Mesendoderm (in vitro differentiated cells): ENCODE measurements at regions not wholly inside any gene's neighbourhood (a gene's known extent, or its start where the extent isn't known, plus 50 kb on each side); places are given as distances from the start of the nearest gene placed in this dataset.

Source experiments
- DNase-seq: peaks from one replicate; pipeline ENCODE4 v3.0.0; 2013
- H2AK5ac ChIP-seq: 2 replicates; pipeline ENCODE4 v1.6.1; 2013; ENCODE audit warnings: low read length, inconsistent platforms
- H2BK120ac ChIP-seq: 2 replicates; pipeline ENCODE4 v1.6.1; 2013; ENCODE audit warnings: low read depth, mild to moderate bottlenecking, low read length, moderate library complexity, mixed read lengths
- H2BK15ac ChIP-seq: replicated peaks from 2 replicates; pipeline ENCODE4 v1.6.1; 2013; ENCODE audit warnings: low read depth, mild to moderate bottlenecking, moderate library complexity
- H2BK5ac ChIP-seq: 2 replicates; pipeline ENCODE4 v1.6.1; 2013; ENCODE audit warnings: low read length, inconsistent platforms
- H3K18ac ChIP-seq: 2 replicates; pipeline ENCODE4 v1.6.1; 2013; ENCODE audit warnings: mild to moderate bottlenecking, low read length, mixed read lengths
- H3K23ac ChIP-seq: one replicate; pipeline ENCODE4 v1.6.1; 2013; ENCODE audit warnings: low read length
- H3K27ac ChIP-seq: 2 replicates; pipeline ENCODE4 v1.5.1; 2013; ENCODE audit warnings: low read depth, mild to moderate bottlenecking, inconsistent platforms, low read length, moderate library complexity
- H3K27me3 ChIP-seq: 2 replicates; pipeline ENCODE4 v1.6.1; 2013; ENCODE audit warnings: low read length, control low read depth, mild to moderate bottlenecking, inconsistent platforms; ENCODE audit not compliant: insufficient read depth, poor library complexity
- H3K36me3 ChIP-seq: 2 replicates; pipeline ENCODE4 v1.6.1; 2013; ENCODE audit warnings: low read length, inconsistent platforms; ENCODE audit not compliant: control insufficient read depth, insufficient read depth
- H3K4ac ChIP-seq: one replicate; pipeline ENCODE4 v1.6.1; 2013; ENCODE audit warnings: low read depth, mild to moderate bottlenecking, low read length, moderate library complexity
- H3K4me1 ChIP-seq: 2 replicates; pipeline ENCODE4 v1.6.1; 2013; ENCODE audit warnings: low read depth, low read length, inconsistent platforms; ENCODE audit not compliant: control insufficient read depth
- H3K4me2 ChIP-seq: 2 replicates; pipeline ENCODE4 v1.6.1; 2013; ENCODE audit warnings: low read length
- H3K4me3 ChIP-seq: 2 replicates; pipeline ENCODE4 v1.5.1; 2013; ENCODE audit warnings: mild to moderate bottlenecking, low read length
- H3K56ac ChIP-seq: one replicate; pipeline ENCODE4 v1.6.1; 2013; ENCODE audit warnings: low read length
- H3K79me1 ChIP-seq: 2 replicates; pipeline ENCODE4 v1.6.1; 2013; ENCODE audit warnings: low read length, inconsistent platforms
- H3K79me2 ChIP-seq: 2 replicates; pipeline ENCODE4 v1.6.1; 2013; ENCODE audit warnings: mild to moderate bottlenecking, low read length; ENCODE audit not compliant: control insufficient read depth, insufficient read depth
- H3K9ac ChIP-seq: 2 replicates; pipeline ENCODE4 v1.6.1; 2013; ENCODE audit warnings: low read length, inconsistent platforms
- H4K5ac ChIP-seq: one replicate; pipeline ENCODE4 v1.6.1; 2013; ENCODE audit warnings: low read length
- H4K8ac ChIP-seq: one replicate; pipeline ENCODE4 v1.6.1; 2013; ENCODE audit warnings: low read depth, mild to moderate bottlenecking, control low read depth, low read length, moderate library complexity
- WGBS: extraction: QIAGEN DNeasy Blood & Tissue Kit; methylation state at CpG from one replicate; pipeline ENCODE4 v1.1.7; 2013; ENCODE audit warnings: low lambda C conversion rate, missing lambda C conversion rate; ENCODE audit not compliant: insufficient coverage; ENCODE audit errors: extremely low coverage; 5-methylcytosine and 5-hydroxymethylcytosine counted together

DNA sequence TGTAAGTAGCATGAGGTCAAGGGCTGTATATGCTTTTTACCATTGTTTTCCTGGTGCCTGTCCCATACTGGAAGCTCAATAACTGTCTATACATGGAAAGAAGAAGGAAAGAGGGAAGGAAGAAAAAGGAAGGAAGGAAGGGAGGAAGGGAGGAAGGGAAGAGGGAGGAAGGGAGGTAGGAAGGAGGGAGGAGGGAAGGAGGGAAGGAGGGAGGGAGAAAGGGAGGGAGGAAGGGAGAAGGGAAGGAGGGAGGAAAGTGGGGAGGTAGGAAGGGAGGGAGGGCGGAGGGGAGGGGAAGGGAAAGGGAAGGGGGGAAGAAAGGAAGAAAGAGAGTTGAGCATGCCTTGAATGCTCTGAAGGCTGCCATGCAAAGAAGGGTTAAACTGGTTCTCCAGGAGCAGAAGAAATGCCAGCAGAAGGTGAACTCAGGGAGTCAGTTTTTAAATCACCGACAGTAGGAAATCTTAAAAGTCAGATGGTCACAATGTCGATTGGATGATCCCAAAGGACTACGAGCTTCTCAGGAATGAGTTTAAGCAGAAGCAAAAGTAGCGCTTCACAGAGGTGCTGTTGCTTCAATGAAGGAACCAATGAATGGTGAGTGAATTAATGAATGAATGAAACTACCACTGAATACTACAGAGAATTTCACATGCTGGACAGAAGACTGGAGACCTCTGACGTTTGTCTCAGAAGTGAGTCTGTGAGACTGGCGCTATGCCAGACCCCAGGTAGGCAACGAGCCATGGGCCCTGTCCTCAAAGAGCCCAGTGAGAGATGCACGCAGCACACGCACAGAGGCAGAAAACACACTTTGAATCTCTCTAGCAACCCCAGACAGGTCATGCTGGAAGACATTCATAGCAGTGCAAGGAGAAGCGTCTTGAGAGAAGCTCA lies 117.6 kb downstream of the MRPL14 start:
- Histone ChIP-seq H3K4me3 (no peak overlapping the region), H3K4me1 (peaks cover 11% of the 10 kb centered on the region), H3K79me1 (no peaks in the 10 kb centered on the region), H2BK5ac (no peak overlapping the region), H3K18ac (no peak overlapping the region), H2BK120ac (no peak overlapping the region), H4K8ac (no peak overlapping the region), H2AK5ac (no peak overlapping the region), H3K4me2 (no peak overlapping the region), H2BK15ac (no peak overlapping the region), H3K27ac (no peak overlapping the region), H3K36me3 (no peaks in the 10 kb centered on the region), H3K9ac (no peak overlapping the region), H3K56ac (no peak overlapping the region), H4K5ac (no peak overlapping the region), H3K27me3 (no peaks in the 10 kb centered on the region), H3K79me2 (no peaks in the 10 kb centered on the region), H3K4ac (no peak overlapping the region), H3K23ac (no peak overlapping the region)
- DNase-seq, result no peak
- WGBS, result no CpG with 5 or more reads among the region's 11 CpGs

DNA sequence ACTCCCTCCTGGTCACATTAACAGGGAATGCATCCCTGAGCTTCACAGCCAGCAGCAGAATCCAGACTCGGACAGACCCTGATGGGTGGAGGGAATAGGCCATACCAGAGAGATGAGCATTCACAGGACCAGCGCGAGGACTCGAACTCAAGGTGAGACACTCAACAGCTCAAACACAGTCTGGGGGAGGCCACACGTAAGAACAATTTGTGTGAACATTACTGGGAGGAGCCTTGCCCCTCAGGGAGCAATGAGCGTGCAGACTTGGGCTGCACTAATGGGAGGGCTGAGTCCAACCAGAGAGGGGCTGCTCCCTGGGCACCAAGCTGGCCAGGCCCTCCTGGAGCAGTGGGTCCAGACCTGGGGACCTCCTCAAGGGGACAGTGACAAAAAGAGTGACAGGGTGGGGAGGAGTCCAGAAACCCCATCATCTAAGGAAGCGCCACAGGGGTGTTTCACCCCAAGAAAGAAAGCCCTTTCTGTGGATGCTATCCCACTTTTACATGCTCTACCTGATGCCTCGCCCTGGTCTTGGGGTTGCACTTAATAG lies 118.4 kb downstream of the MRPL14 start:
- no peak overlapping the region for H4K5ac ChIP-seq
- H4K8ac ChIP-seq, result no peak overlapping the region
- no peaks in the 10 kb centered on the region for H3K36me3 ChIP-seq
- no peaks in the 10 kb centered on the region for H3K79me2 ChIP-seq
- DNase-seq, result no peak
- no peak overlapping the region for H2AK5ac ChIP-seq
- no peak overlapping the region for H2BK5ac ChIP-seq
- no peak overlapping the region for H3K9ac ChIP-seq
- H3K4me3 ChIP-seq, result no peak overlapping the region
- H3K27ac ChIP-seq, result no peak overlapping the region
- H2BK120ac ChIP-seq, result no peak overlapping the region
- no peak overlapping the region for H3K18ac ChIP-seq
- H2BK15ac ChIP-seq, result no peak overlapping the region
- no peaks in the 10 kb centered on the region for H3K79me1 ChIP-seq
- H3K4me1 ChIP-seq, result peaks cover 15% of the 10 kb centered on the region
- no peak overlapping the region for H3K4me2 ChIP-seq
- no peak overlapping the region for H3K4ac ChIP-seq
- no peaks in the 10 kb centered on the region for H3K27me3 ChIP-seq
- no peak overlapping the region for H3K56ac ChIP-seq
- H3K23ac ChIP-seq, result no peak overlapping the region
- no CpG with 5 or more reads among the region's 8 CpGs for WGBS

DNA sequence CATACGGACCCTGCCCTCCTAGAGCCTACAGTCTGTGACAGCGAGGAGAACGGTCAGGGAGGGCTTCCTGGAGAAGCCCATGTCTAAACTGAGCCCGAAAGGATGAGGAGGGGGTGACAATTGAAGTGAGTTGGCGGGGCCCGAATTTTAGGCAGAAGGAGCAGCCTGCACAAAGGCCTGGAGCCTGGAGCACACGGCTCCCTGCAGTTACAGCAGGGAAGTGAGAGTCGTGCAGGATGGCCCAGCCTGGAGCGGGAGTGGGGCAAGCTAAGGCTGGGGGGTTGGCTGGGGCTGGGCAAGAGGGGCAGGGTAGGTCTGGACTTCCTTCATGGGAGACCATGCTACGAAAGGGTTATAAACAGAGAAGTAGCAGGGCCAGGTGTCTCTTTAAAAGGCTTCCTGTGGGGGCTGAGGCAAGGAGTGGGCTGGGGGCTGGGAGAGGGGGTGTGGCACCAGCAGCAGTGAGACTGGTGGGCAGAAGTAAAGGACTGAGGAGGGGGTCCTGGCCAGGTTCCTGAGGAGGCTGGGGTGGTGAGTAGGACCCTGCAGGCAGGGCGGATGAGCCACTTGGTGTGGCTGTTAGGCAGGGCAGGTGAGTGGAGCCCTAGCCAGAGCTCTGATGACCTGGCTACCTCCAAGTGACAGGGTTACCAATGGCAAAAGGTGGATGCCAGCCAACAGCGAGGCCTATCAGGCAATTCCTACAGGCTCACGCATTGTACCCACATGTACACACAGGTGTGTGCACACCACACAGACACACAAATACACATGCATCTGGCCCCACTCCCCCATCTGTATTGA lies 119.2 kb downstream of the MRPL14 start:
- Histone ChIP-seq H3K18ac (no peak overlapping the region), H3K4me2 (no peak overlapping the region), H3K27ac (no peak overlapping the region), H4K5ac (no peak overlapping the region), H3K27me3 (no peaks in the 10 kb centered on the region), H4K8ac (no peak overlapping the region), H3K23ac (no peak overlapping the region), H2BK5ac (no peak overlapping the region), H2AK5ac (no peak overlapping the region), H3K4ac (no peak overlapping the region), H3K4me3 (no peak overlapping the region), H3K9ac (no peak overlapping the region), H3K79me2 (no peaks in the 10 kb centered on the region), H2BK15ac (no peak overlapping the region), H3K4me1 (peaks cover 19% of the 10 kb centered on the region), H3K79me1 (no peaks in the 10 kb centered on the region), H2BK120ac (no peak overlapping the region), H3K56ac (peak overlapping the region; percentile 62), H3K36me3 (no peaks in the 10 kb centered on the region)
- no peak for DNase-seq
- WGBS, result no CpG with 5 or more reads among the region's 13 CpGs

DNA sequence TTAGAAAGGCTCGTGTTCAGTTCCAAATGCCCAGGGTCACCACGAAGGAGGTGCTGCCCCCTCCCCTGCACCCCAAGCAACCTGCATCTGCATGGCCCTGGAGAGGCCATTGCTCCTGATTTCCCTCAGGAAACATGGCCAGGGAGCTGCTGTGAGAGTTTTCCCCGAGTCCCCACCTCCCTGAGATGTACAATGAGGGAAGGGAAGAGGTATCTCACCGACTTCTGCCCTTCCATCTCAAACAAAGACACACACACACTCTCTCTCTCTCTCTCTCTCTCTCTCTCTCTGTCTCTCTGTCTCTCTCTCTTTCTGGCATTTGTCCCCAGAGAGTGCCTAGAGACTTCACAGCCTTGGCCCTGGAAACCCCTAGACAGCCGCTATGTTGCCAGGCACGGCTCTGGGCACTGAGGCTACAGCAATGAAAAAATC lies 120.4 kb downstream of the MRPL14 start:
- Histone ChIP-seq H3K4me2 (no peak overlapping the region), H4K5ac (no peak overlapping the region), H3K27ac (no peak overlapping the region), H3K23ac (no peak overlapping the region), H3K79me2 (no peaks in the 10 kb centered on the region), H4K8ac (no peak overlapping the region), H2AK5ac (no peak overlapping the region), H3K4me1 (peaks cover 19% of the 10 kb centered on the region), H3K36me3 (no peaks in the 10 kb centered on the region), H3K9ac (no peak overlapping the region), H3K79me1 (no peaks in the 10 kb centered on the region), H3K27me3 (no peaks in the 10 kb centered on the region), H2BK120ac (no peak overlapping the region), H3K56ac (no peak overlapping the region), H3K18ac (no peak overlapping the region), H3K4me3 (no peak overlapping the region), H2BK15ac (no peak overlapping the region), H2BK5ac (no peak overlapping the region), H3K4ac (no peak overlapping the region)
- no CpG with 5 or more reads among the region's 6 CpGs for WGBS
- DNase-seq, result no peak

DNA sequence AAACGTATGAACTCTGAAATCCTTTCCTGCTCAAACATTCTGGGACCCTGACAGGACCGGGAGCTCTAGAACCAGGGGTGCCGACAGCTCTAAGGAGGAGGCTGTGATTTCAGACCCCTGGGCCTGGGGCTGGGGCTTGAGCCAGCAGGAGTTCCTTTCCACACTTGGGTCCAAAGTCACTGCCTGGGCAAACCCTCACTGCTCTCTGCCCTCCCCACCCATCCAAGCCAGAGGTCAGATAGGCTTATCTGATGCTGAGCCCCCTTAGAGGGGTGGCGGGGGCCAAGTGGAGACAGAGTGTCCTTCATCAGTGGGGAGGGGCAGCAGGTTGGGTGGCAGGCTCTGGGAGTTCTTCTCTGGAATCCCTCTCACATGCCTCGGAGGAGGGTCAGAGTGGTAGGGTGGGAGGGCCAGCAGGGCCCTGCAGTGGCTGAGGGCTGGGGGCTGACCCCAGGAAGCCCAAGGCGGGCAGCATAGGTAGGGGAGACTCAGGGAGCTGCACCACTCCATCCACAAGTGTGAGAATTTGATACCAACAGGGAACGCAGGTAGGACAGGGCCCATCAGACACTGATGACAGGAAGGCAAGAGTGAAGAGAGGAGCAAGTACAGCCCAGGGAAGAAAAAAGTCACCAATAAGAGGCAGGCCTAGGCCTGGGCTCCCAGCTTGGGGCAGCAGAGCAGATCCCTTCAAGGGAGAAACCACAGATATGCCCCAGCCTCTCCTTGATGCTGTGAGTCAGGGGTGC lies 121.0 kb downstream of the MRPL14 start:
- no peak overlapping the region for H4K8ac ChIP-seq
- no peak overlapping the region for H2BK120ac ChIP-seq
- peaks cover 19% of the 10 kb centered on the region for H3K4me1 ChIP-seq
- no CpG with 5 or more reads among the region's 7 CpGs for WGBS
- H3K4me3 ChIP-seq, result no peak overlapping the region
- H3K18ac ChIP-seq, result no peak overlapping the region
- peak overlapping the region; percentile 1 for H3K56ac ChIP-seq
- no peaks in the 10 kb centered on the region for H3K79me2 ChIP-seq
- H3K27me3 ChIP-seq, result no peaks in the 10 kb centered on the region
- DNase-seq, result no peak
- no peaks in the 10 kb centered on the region for H3K36me3 ChIP-seq
- no peak overlapping the region for H2AK5ac ChIP-seq
- no peak overlapping the region for H3K23ac ChIP-seq
- H3K4ac ChIP-seq, result no peak overlapping the region
- no peak overlapping the region for H2BK15ac ChIP-seq
- H3K9ac ChIP-seq, result no peak overlapping the region
- no peak overlapping the region for H3K27ac ChIP-seq
- no peak overlapping the region for H3K4me2 ChIP-seq
- no peak overlapping the region for H4K5ac ChIP-seq
- no peaks in the 10 kb centered on the region for H3K79me1 ChIP-seq
- H2BK5ac ChIP-seq, result no peak overlapping the region
